ENCODE measurements at regions not wholly inside any gene's neighbourhood (a gene's known extent, or its start where the extent isn't known, plus 50 kb on each side); places are given as distances from the start of the nearest gene placed in this dataset.

DNA sequence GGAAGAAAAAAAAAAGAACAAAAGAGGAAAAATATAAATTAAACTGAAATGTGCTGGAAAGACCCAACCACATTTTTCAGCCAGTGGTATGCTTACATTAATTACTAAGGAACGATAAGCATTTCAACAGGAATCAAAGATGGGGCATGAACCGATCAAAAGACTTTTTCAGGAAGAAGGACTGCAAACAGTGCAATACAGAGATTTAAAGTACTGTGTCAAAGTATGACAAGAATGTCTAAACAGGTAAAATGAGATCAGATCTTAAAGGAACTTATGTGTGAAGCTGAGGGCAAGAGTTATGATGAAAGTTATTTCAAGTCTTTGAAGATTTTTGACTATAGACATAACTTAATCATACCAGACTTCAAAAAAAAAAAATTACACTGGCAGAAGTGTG is 1761.8 kb downstream of the SLITRK5 start:
- TF ChIP-seq EZH2 (IDR thresholded peaks at IDR 0.05; ENCODE audit: low read depth, unreplicated experiment), result no peak
- TF ChIP-seq, protein P1, sequence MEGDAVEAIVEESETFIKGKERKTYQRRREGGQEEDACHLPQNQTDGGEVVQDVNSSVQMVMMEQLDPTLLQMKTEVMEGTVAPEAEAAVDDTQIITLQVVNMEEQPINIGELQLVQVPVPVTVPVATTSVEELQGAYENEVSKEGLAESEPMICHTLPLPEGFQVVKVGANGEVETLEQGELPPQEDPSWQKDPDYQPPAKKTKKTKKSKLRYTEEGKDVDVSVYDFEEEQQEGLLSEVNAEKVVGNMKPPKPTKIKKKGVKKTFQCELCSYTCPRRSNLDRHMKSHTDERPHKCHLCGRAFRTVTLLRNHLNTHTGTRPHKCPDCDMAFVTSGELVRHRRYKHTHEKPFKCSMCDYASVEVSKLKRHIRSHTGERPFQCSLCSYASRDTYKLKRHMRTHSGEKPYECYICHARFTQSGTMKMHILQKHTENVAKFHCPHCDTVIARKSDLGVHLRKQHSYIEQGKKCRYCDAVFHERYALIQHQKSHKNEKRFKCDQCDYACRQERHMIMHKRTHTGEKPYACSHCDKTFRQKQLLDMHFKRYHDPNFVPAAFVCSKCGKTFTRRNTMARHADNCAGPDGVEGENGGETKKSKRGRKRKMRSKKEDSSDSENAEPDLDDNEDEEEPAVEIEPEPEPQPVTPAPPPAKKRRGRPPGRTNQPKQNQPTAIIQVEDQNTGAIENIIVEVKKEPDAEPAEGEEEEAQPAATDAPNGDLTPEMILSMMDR (conservative IDR thresholded peaks at IDR 0.05; ENCODE audit: low read depth in 2 of 2), result no peak
- TF ChIP-seq POLR2AphosphoS5 (IDR thresholded peaks at IDR 0.05; ENCODE audit: low read depth), result no peak
- TF ChIP-seq EZH2phosphoT487 (IDR thresholded peaks at IDR 0.05; ENCODE audit: unreplicated experiment), result no peak
- TF ChIP-seq, protein P2, sequence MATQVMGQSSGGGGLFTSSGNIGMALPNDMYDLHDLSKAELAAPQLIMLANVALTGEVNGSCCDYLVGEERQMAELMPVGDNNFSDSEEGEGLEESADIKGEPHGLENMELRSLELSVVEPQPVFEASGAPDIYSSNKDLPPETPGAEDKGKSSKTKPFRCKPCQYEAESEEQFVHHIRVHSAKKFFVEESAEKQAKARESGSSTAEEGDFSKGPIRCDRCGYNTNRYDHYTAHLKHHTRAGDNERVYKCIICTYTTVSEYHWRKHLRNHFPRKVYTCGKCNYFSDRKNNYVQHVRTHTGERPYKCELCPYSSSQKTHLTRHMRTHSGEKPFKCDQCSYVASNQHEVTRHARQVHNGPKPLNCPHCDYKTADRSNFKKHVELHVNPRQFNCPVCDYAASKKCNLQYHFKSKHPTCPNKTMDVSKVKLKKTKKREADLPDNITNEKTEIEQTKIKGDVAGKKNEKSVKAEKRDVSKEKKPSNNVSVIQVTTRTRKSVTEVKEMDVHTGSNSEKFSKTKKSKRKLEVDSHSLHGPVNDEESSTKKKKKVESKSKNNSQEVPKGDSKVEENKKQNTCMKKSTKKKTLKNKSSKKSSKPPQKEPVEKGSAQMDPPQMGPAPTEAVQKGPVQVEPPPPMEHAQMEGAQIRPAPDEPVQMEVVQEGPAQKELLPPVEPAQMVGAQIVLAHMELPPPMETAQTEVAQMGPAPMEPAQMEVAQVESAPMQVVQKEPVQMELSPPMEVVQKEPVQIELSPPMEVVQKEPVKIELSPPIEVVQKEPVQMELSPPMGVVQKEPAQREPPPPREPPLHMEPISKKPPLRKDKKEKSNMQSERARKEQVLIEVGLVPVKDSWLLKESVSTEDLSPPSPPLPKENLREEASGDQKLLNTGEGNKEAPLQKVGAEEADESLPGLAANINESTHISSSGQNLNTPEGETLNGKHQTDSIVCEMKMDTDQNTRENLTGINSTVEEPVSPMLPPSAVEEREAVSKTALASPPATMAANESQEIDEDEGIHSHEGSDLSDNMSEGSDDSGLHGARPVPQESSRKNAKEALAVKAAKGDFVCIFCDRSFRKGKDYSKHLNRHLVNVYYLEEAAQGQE (IDR thresholded peaks at IDR 0.05; ENCODE audit: unreplicated experiment), result no peak
- no peak for TF ChIP-seq CREB1 (CRISPR knock-in tag; IDR thresholded peaks at IDR 0.05; ENCODE audit: low read depth)
- no peak for TF ChIP-seq JUNB (IDR thresholded peaks at IDR 0.05; ENCODE audit: unreplicated experiment)
- TF ChIP-seq, protein P3, sequence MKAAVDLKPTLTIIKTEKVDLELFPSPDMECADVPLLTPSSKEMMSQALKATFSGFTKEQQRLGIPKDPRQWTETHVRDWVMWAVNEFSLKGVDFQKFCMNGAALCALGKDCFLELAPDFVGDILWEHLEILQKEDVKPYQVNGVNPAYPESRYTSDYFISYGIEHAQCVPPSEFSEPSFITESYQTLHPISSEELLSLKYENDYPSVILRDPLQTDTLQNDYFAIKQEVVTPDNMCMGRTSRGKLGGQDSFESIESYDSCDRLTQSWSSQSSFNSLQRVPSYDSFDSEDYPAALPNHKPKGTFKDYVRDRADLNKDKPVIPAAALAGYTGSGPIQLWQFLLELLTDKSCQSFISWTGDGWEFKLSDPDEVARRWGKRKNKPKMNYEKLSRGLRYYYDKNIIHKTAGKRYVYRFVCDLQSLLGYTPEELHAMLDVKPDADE (IDR thresholded peaks at IDR 0.05), result no peak
- TF ChIP-seq STAT1 (IDR thresholded peaks at IDR 0.05; ENCODE audit: unreplicated experiment), result no peak
- no peak for TF ChIP-seq ZNF114 (CRISPR knock-in tag; IDR thresholded peaks at IDR 0.05)
- TF ChIP-seq, protein P4, sequence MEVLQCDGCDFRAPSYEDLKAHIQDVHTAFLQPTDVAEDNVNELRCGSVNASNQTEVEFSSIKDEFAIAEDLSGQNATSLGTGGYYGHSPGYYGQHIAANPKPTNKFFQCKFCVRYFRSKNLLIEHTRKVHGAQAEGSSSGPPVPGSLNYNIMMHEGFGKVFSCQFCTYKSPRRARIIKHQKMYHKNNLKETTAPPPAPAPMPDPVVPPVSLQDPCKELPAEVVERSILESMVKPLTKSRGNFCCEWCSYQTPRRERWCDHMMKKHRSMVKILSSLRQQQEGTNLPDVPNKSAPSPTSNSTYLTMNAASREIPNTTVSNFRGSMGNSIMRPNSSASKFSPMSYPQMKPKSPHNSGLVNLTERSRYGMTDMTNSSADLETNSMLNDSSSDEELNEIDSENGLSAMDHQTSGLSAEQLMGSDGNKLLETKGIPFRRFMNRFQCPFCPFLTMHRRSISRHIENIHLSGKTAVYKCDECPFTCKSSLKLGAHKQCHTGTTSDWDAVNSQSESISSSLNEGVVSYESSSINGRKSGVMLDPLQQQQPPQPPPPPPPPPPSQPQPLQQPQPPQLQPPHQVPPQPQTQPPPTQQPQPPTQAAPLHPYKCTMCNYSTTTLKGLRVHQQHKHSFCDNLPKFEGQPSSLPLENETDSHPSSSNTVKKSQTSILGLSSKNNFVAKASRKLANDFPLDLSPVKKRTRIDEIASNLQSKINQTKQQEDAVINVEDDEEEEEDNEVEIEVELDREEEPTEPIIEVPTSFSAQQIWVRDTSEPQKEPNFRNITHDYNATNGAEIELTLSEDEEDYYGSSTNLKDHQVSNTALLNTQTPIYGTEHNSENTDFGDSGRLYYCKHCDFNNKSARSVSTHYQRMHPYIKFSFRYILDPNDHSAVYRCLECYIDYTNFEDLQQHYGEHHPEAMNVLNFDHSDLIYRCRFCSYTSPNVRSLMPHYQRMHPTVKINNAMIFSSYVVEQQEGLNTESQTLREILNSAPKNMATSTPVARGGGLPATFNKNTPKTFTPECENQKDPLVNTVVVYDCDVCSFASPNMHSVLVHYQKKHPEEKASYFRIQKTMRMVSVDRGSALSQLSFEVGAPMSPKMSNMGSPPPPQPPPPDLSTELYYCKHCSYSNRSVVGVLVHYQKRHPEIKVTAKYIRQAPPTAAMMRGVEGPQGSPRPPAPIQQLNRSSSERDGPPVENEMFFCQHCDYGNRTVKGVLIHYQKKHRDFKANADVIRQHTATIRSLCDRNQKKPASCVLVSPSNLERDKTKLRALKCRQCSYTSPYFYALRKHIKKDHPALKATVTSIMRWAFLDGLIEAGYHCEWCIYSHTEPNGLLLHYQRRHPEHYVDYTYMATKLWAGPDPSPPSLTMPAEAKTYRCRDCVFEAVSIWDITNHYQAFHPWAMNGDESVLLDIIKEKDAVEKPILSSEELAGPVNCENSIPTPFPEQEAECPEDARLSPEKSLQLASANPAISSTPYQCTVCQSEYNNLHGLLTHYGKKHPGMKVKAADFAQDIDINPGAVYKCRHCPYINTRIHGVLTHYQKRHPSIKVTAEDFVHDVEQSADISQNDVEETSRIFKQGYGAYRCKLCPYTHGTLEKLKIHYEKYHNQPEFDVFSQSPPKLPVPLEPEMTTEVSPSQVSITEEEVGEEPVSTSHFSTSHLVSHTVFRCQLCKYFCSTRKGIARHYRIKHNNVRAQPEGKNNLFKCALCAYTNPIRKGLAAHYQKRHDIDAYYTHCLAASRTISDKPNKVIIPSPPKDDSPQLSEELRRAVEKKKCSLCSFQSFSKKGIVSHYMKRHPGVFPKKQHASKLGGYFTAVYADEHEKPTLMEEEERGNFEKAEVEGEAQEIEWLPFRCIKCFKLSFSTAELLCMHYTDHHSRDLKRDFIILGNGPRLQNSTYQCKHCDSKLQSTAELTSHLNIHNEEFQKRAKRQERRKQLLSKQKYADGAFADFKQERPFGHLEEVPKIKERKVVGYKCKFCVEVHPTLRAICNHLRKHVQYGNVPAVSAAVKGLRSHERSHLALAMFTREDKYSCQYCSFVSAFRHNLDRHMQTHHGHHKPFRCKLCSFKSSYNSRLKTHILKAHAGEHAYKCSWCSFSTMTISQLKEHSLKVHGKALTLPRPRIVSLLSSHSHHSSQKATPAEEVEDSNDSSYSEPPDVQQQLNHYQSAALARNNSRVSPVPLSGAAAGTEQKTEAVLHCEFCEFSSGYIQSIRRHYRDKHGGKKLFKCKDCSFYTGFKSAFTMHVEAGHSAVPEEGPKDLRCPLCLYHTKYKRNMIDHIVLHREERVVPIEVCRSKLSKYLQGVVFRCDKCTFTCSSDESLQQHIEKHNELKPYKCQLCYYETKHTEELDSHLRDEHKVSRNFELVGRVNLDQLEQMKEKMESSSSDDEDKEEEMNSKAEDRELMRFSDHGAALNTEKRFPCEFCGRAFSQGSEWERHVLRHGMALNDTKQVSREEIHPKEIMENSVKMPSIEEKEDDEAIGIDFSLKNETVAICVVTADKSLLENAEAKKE (CRISPR knock-in tag; IDR thresholded peaks at IDR 0.05), result no peak
- TF ChIP-seq ZNF331 (CRISPR knock-in tag; IDR thresholded peaks at IDR 0.05; ENCODE audit: low read depth), result no peak
- no peak for TF ChIP-seq NANOG (IDR thresholded peaks at IDR 0.05; ENCODE audit: borderline replicate concordance)

All from GM23338 (cell line).